HG02973 (cell line): ENCODE measurements at regions not wholly inside any gene's neighbourhood (a gene's known extent, or its start where the extent isn't known, plus 50 kb on each side); places are given as distances from the start of the nearest gene placed in this dataset.

Source experiments
- ATAC-seq: cut with Tn5 transposase; IDR thresholded peaks from one replicate; pipeline ENCODE4 v1.9.1; 2021; ENCODE audit warnings: moderate library complexity; ENCODE audit not compliant: unreplicated experiment

DNA sequence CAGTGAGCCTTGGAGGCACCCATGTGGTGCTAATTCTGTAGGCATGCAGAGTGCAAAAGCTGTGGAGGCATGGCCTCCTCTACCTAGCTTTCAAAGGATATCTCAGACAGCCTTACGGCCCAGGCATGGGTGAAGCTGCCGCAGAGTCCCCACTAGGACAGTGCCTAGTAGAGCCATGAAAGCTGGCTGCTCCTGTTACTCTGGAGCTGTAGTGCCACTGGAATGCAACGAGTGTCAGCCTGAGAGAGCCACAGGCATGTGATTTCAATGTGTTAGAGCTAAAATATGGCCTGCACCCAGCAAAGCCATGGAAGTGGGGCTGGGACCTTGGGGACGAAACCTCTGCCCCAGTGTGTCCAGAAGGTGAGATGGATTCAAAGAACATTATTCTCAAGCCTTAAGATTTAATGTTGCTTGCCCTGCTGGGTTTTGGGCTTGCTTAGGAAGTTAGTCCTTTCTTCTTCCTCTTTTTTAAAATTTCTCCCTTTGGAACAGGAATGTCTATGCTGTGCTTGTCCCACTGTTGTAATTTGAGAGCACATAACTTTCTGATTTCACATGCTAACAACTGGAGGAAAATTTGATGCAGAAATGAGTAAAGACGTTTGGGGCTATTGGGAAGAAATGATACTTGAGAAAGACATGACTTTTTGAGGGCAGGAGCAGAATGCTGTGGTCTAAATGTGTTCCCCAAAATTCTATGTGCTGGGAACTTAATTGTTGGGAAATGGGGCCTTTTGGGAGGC is 298.4 kb downstream of the PSAT1 start:
- ATAC-seq: no peak

- no peak for ATAC-seq
These were observed 299.4 kb downstream of the PSAT1 start for GRCh38 chr9:78596346-78596745.

- ATAC-seq: no peak
These were observed 301.2 kb downstream of the PSAT1 start for GRCh38 chr9:78598120-78598519.

DNA sequence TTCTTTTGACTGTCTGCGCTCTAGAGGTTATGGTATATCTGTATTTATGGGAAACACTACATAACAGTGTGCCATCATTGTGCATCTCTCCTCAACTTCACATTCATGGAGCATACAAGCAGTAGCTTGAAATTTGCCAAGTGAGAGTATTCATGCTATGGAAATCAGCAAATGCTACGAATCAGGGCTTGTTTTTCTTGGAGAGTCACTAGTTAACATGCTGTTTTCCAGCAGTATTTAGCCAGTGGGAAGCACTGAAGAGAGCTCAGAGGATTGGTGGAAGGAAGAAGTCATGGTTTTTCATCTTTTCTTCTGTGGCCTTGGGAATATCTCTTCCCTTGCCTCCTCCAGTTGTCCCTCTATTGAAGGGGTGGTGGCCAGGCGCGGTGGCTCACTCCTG is 303.0 kb downstream of the PSAT1 start:
- no peak for ATAC-seq

GRCh38 chr9:78601957-78602565 is 305.1 kb downstream of the PSAT1 start:
- ATAC-seq: no peak

DNA sequence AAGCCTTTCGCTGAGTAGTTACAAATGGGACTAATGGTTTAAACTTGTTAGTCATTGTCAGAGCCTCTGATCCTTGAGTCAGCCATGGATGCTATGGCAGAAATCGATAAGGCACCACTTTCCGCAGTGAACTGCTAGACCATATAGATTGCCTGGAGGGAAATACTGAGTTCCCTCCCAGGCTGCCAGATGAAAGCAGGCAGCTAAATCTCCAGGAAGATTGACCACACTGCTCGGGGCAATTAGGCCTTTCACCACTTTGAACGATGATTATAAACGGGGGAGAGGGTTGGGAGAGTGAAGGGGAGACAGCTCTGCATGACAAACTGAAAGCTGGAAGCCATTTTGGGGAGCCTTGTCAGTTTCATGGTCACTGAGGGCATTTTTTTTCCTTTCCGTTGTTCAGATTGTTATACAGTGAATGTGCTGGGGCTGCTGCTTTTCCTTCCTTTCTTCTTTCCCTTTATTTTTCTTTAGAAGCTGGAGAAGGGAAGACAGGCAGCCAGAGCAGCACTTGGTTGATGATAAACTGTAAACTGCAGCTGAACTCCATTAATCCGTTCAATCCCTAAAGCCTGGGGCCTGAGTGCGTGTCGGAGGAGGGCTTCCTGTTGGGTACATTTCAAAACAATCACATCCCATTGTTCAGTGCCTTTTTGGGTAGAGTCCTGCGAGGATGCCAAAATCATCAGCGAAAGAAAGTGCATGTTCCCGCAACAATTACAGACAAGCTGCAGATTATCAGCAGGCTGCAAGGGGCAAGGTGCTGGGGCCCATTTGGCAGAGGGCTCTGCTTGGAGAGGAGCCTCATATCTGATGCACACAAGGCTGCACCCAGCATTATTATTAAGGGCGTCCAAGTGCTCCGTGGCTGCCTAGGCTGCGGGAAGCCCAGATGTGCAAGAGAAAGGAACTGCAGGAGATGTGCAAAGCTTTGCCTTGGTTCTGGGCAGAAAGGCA is 308.4 kb downstream of the PSAT1 start:
- ATAC-seq: no peak

DNA sequence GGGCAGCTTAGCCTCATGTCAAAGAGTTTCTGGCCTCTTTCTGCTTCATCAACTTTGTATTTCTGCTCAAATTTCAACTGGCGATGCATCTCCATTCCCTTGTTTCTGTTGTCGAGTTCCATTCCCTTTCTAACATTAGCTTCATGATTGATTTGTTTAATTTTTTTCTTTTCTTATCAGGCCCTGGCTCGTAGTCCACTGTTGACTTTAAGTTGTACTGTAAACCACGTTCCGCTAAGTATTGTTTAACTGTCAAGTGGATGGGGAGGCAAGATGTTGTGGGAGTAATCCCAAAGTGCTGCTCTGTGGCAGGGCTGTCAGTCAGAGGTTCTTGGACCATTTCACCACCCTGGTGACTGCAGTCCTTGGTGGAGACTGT is 309.1 kb downstream of the PSAT1 start:
- no peak for ATAC-seq

DNA sequence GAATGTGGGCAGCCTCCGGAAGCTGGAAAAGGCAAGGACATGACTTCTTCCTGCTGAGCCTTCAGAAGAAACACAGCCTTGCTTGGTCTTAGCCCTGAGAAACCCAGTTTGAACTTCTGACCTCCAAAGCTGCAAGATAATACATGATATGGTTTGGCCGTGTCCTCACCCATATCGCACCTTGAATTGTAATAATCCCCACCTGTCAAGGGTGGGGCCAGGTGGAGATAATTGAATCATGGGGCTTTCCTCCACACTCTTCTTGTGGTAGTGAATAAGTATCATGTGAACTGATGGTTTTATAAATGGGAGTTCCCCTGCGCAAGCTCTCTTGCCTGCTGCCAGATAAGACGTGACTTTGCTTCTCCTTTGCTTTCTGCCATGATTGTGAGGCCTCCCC is 310.9 kb downstream of the PSAT1 start:
- ATAC-seq: no peak

DNA sequence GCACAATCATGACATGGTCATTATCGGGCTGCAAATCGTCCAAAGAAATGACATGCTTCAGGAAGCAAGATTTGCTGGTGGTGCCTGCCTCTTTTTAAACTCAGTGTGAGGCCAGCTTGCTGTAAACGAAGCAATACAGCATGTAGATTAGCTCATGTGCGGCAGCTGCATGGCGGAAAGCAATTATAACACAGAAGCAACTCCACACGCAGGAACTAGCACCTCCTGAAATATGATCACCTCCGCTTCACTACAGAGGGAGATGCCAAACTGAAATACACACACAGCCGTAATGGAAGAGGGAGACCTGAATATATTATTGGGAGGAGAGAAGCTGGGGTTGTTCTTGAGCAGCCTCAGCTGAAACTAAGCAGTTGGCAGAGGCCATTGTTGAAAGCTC is 312.5 kb downstream of the PSAT1 start:
- ATAC-seq: no peak

- ATAC-seq: no peak
These were observed 315.2 kb downstream of the PSAT1 start for GRCh38 chr9:78612091-78612490.

DNA sequence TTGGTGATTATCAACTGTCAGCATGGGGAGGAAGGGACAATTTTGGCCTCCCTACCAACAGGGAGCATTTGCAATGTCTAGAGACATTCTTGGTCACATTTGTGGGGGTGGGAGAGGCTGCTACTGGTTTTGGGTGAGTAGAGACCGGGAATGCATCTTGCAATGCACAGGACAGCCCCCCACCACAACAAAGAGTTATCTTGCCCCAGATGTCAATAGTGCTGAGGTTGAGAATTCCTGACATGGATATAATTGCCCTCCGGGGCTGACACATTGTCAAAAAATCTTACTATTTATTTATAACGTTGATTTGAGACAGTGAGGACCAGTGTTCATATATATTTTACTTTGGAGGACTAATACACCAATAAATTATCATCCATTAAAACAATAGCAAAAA is 316.1 kb downstream of the PSAT1 start:
- no peak for ATAC-seq

- no peak for ATAC-seq
These were observed 318.0 kb downstream of the PSAT1 start for GRCh38 chr9:78614892-78615291.

- no peak for ATAC-seq
These were observed 318.4 kb downstream of the PSAT1 start for GRCh38 chr9:78615372-78615771.

DNA sequence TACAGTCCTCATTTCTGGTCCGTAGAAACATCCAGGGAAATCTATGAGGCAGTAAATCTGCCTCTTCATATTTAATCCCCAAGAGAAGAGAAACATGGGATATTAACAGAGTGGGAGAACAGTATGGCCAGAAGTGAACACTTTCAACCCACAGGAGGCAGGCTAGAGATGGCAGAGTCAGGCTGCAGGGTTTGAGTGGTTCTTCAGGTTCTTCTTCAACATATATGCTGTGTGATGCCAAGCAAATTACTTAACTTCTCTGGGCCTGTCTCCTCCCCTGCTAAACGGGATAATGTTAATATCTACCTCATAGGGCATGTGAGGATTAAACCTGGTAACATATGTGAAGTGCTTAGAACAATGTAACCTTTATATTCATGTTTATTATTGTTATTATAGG is 321.8 kb downstream of the PSAT1 start:
- ATAC-seq: no peak

DNA sequence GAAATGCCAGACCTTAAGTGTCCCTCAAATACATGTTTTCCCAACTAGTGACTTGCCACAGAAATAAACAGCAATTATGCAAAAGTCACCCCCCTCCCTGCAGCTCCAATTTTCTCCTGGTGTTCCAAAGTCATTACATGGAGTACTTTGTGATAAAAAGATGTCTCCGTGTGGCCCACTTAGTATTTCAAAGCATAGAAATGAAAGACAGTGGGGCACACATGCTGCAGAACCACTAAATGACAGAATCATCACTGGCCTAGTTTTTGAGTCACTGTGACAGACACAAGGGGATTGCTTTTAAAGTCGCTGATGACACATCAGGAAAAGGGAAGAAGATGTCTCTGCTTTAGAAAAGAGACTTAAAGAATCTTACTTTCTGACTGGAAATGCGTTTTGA is 323.4 kb downstream of the PSAT1 start:
- no peak for ATAC-seq

- ATAC-seq: no peak
These were observed 323.8 kb downstream of the PSAT1 start for GRCh38 chr9:78620764-78621163.

- ATAC-seq: no peak
These were observed 325.2 kb downstream of the PSAT1 start for GRCh38 chr9:78622126-78622525.

DNA sequence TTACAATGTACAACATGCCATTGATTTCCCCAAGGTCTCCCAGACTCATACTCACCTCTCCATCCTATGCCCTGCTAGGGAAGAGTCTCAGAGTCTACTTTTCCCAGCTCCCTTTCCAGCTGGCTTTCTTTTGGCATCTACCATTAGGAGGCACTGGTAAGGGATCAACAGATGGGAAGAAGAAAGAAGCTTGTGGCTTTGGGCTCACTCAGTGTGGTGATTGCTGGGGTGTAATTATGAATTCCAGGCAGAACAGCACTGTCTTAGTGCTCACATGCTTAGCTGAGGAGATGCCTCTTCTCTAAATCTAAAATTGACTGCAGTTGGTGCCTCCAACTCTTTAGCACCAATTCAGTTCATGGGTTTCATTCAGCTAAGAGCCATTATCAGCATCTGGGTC is 330.0 kb downstream of the PSAT1 start:
- no peak for ATAC-seq

DNA sequence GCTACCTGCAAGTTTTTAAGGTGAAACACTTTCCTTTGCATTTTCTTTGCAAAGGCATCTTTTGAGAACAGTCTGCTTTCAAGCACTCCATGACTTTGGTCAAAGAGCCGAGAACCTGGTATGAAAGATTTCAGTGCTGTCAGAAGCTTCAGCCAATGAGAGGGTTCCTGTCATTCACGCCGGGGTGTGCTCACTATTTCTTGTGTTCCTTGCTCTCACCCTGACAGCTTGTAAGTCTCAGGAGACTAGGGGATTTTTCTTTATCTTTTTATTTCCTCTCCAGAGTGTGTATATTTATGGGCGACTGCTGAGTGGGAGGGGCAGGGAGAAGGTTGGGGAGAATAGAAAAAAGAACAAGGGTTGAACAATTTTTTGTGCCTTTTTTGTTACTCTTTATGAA is 334.0 kb downstream of the PSAT1 start:
- no peak for ATAC-seq

- ATAC-seq: no peak
These were observed 343.8 kb downstream of the PSAT1 start for GRCh38 chr9:78640728-78641127.

GRCh38 chr9:78644359-78644758 is 347.4 kb downstream of the PSAT1 start:
- ATAC-seq: no peak

DNA sequence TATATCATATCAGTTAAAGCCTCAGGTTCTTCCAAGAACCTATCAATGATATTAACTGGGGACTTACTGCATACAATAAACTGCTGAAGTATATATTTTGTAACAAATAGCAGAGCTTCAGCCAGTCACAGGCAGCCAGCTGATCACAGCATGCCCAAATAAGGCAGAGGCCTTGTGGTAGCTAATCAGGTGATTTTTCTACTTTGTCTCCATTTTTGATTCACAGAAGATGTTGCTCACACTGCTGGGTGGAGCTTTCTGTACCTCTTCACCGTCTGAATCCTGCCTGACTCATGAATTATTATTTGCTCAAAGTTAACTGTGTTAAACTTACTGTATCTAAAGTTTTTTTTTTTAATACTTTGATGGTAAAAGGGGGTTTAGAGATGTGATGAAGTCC is 357.4 kb downstream of the PSAT1 start:
- ATAC-seq: no peak
